K562 (cell line): ENCODE measurements at regions not wholly inside any gene's neighbourhood (a gene's known extent, or its start where the extent isn't known, plus 50 kb on each side); places are given as distances from the start of the nearest gene placed in this dataset.

Experiments
- RBBP5 ChIP-seq: fragments of 200-600 bp; sonication (generic); IDR thresholded peaks from 2 replicates; pipeline ENCODE4 v1.6.1; 2012; ENCODE audit warnings: borderline replicate concordance, mild to moderate bottlenecking, low read length, control low read depth, inconsistent platforms; ENCODE audit not compliant: insufficient read depth, poor library complexity, severe bottlenecking
- SNIP1 ChIP-seq: fragments of 450-650 bp; IDR thresholded peaks from 2 replicates; pipeline ENCODE4 v1.7.1; 2017; ENCODE audit warnings: low read depth, mild to moderate bottlenecking
- SRSF3 ChIP-seq: fragments of 200-400 bp; formaldehyde crosslinking; IDR thresholded peaks from 2 replicates; pipeline ENCODE4 v1.6.1; 2016; ENCODE audit warnings: mild to moderate bottlenecking, low read length, moderate library complexity; ENCODE audit not compliant: insufficient read depth
- TF ChIP-seq, protein P1 (sequence below): fragments of 250-450 bp; sonication (Bioruptor Pico); IDR thresholded peaks from 2 replicates; pipeline ENCODE4 v1.4.0; 2020
- TF ChIP-seq, protein P2 (sequence below): fragments of 250-450 bp; sonication (Bioruptor Pico); IDR thresholded peaks from 2 replicates; pipeline ENCODE4 v1.4.0; 2020; ENCODE audit warnings: mild to moderate bottlenecking, moderate library complexity

DNA sequence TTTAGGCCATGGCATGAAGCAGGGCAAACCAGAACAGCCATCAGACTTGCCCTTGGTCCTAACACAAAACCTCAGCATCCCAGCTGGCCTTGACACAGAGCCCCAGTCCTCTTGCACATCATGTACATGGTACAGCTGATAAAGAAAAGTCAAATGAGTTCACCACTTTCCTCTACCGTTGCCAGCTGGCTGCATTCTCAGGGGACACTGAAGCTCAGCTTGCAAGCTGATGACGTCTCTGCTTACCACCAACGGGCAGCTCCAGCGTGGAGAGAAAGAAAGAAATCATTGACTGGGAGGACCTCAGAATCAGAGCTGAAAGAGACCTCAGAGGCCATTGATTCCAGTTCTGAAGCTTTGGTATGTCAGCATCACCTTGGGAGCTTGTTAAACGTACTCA lies 80.7 kb upstream of the CES5A start (continued):
- TF ChIP-seq, protein P1, sequence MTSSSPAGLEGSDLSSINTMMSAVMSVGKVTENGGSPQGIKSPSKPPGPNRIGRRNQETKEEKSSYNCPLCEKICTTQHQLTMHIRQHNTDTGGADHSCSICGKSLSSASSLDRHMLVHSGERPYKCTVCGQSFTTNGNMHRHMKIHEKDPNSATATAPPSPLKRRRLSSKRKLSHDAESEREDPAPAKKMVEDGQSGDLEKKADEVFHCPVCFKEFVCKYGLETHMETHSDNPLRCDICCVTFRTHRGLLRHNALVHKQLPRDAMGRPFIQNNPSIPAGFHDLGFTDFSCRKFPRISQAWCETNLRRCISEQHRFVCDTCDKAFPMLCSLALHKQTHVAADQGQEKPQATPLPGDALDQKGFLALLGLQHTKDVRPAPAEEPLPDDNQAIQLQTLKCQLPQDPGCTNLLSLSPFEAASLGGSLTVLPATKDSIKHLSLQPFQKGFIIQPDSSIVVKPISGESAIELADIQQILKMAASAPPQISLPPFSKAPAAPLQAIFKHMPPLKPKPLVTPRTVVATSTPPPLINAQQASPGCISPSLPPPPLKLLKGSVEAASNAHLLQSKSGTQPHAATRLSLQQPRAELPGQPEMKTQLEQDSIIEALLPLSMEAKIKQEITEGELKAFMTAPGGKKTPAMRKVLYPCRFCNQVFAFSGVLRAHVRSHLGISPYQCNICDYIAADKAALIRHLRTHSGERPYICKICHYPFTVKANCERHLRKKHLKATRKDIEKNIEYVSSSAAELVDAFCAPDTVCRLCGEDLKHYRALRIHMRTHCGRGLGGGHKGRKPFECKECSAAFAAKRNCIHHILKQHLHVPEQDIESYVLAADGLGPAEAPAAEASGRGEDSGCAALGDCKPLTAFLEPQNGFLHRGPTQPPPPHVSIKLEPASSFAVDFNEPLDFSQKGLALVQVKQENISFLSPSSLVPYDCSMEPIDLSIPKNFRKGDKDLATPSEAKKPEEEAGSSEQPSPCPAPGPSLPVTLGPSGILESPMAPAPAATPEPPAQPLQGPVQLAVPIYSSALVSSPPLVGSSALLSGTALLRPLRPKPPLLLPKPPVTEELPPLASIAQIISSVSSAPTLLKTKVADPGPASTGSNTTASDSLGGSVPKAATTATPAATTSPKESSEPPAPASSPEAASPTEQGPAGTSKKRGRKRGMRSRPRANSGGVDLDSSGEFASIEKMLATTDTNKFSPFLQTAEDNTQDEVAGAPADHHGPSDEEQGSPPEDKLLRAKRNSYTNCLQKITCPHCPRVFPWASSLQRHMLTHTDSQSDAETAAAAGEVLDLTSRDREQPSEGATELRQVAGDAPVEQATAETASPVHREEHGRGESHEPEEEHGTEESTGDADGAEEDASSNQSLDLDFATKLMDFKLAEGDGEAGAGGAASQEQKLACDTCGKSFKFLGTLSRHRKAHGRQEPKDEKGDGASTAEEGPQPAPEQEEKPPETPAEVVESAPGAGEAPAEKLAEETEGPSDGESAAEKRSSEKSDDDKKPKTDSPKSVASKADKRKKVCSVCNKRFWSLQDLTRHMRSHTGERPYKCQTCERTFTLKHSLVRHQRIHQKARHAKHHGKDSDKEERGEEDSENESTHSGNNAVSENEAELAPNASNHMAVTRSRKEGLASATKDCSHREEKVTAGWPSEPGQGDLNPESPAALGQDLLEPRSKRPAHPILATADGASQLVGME (CRISPR knock-in tag) = no peak
- TF ChIP-seq SNIP1 = no peak
- TF ChIP-seq, protein P2, sequence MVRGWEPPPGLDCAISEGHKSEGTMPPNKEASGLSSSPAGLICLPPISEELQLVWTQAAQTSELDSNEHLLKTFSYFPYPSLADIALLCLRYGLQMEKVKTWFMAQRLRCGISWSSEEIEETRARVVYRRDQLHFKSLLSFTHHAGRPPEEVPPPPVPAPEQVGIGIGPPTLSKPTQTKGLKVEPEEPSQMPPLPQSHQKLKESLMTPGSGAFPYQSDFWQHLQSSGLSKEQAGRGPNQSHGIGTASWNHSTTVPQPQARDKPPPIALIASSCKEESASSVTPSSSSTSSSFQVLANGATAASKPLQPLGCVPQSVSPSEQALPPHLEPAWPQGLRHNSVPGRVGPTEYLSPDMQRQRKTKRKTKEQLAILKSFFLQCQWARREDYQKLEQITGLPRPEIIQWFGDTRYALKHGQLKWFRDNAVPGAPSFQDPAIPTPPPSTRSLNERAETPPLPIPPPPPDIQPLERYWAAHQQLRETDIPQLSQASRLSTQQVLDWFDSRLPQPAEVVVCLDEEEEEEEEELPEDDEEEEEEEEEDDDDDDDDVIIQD (CRISPR knock-in tag) = no peak
- TF ChIP-seq RBBP5 = no peak
- no peak for TF ChIP-seq SRSF3
